Naive B cell (primary cell): ENCODE measurements at regions not wholly inside any gene's neighbourhood (a gene's known extent, or its start where the extent isn't known, plus 50 kb on each side); places are given as distances from the start of the nearest gene placed in this dataset.

Experiments used
- ATAC-seq, 2 donors: fragments of 150-1000 bp; cut with Tn5 transposase; 2 replicates each; pipeline ENCODE4 v1.10.0; 2021; ENCODE audit warnings: low read depth in 2 of 2, mild to moderate bottlenecking in 2 of 2, moderate library complexity in 2 of 2
- DNase-seq: peaks from one replicate; pipeline ENCODE4 v3.0.0; 2022
- H3K27ac Mint-ChIP-seq, 6 donors: one replicate each; pipeline ENCODE4 v1.8.0; 2020 to 2022; ENCODE audit warnings: mild to moderate bottlenecking in 6 of 6, mixed read lengths in 6 of 6, moderate library complexity in 5 of 6, inconsistent platforms in 2 of 6
- H3K27me3 Mint-ChIP-seq, 3 donors: one replicate each; pipeline ENCODE4 v1.8.0; 2021 to 2022; ENCODE audit warnings: mixed read lengths in 3 of 3, mild to moderate bottlenecking in 1 of 3
- H3K36me3 Mint-ChIP-seq, 2 donors: one replicate each; pipeline ENCODE4 v1.8.0; 2020 to 2022; ENCODE audit warnings: mixed read lengths in 2 of 2, inconsistent platforms in 1 of 2, mild to moderate bottlenecking in 1 of 2
- H3K4me1 Mint-ChIP-seq, 3 donors: one replicate each; pipeline ENCODE4 v1.8.0; 2020 to 2022; ENCODE audit warnings: mixed read lengths in 3 of 3, inconsistent platforms in 1 of 3, mild to moderate bottlenecking in 1 of 3, moderate library complexity in 1 of 3
- H3K4me3 Mint-ChIP-seq, 8 donors: one replicate each; pipeline ENCODE4 v1.8.0; 2020 to 2022; ENCODE audit warnings: mild to moderate bottlenecking in 8 of 8, mixed read lengths in 8 of 8, moderate library complexity in 8 of 8, inconsistent platforms in 2 of 8
- H3K9me3 Mint-ChIP-seq, 7 donors: one replicate each; pipeline ENCODE4 v1.8.0; 2020 to 2022; ENCODE audit warnings: mixed read lengths in 7 of 7, mild to moderate bottlenecking in 5 of 7, inconsistent platforms in 2 of 7, moderate library complexity in 1 of 7

DNA sequence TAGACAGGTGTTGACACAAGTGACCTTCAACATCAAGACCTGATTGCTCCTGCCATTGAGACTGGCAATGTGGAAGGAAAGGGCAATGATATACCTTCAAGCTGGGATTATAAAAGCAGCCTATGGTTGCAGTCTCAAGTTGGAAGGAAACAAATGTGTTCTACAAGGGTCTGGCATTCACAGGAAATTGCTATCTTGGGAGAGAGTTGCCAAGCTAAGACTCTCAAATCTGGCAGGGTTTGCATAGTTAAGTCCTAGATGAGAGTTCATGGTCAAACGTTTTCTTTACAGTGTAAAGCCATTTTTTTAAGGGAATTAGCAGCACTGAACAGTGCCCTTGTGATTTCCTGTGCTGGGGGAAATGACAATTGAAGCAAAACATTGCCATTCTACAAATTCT, 546.9 kb upstream of the CFAP20DC start:
- ATAC-seq (no peak), DNase-seq (no peak)
- H3K9me3 Mint-ChIP-seq: peaks cover 0 to 13% (median 4%) of the 10 kb centered on the region in 7 donors
- no peaks in the 10 kb centered on the region for H3K36me3 Mint-ChIP-seq
- H3K4me1 Mint-ChIP-seq: no peaks in the 10 kb centered on the region
- H3K27ac Mint-ChIP-seq: no peak overlapping the region
- H3K27me3 Mint-ChIP-seq: peaks cover 0 to 4% (median 3%) of the 10 kb centered on the region in 3 donors
- no peak overlapping the region for H3K4me3 Mint-ChIP-seq

DNA sequence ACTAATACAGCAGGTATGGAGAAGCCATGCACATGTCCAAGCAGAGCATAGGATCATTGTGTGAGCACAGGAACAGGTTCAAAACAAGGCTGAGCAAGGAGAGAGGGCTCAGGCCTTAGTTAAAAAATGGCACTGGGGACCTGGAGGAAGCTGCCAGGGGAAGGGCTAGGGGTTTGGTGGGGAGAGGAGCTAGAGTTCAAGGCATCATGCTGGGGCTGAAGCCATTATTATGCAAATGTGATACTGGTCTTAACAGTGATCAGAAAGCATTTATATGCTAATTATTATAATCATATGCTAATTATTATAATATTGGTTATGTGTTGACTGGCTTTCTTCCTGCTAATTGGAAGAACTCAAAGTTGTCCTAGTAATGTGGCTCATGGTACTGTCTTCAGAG, 546.0 kb upstream of the CFAP20DC start:
- peaks cover 0 to 4% (median 3%) of the 10 kb centered on the region in 3 donors for H3K27me3 Mint-ChIP-seq
- no peak for ATAC-seq
- no peaks in the 10 kb centered on the region for H3K36me3 Mint-ChIP-seq
- peaks cover 0 to 13% (median 4%) of the 10 kb centered on the region in 7 donors for H3K9me3 Mint-ChIP-seq
- no peak overlapping the region for H3K27ac Mint-ChIP-seq
- no peak for DNase-seq
- no peaks in the 10 kb centered on the region for H3K4me1 Mint-ChIP-seq
- H3K4me3 Mint-ChIP-seq: no peak overlapping the region

DNA sequence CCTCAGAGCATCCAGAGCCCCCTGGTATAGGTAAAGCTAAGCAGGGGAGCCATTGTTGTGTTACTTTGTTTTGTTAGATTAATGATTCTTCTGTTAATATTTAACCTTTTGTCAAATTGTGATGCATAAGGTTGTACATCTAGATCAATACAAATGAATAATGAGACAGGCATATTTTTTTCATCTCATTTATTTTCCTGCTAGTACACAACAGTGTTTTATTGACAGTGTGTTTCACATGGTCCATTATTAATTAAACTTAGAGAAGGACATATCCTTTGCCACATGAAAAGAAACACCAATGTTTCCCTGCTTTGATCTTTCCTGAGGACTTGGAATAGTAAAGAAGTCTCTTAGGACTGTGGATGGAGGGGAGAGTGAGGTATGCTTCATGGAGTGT, 543.6 kb upstream of the CFAP20DC start:
- peaks cover 0 to 4% (median 3%) of the 10 kb centered on the region in 3 donors for H3K27me3 Mint-ChIP-seq
- no peak overlapping the region for H3K27ac Mint-ChIP-seq
- H3K4me3 Mint-ChIP-seq: no peak overlapping the region
- no peaks in the 10 kb centered on the region for H3K4me1 Mint-ChIP-seq
- peaks cover 0 to under 1% of the 10 kb centered on the region in 2 donors for H3K36me3 Mint-ChIP-seq
- no peak for ATAC-seq
- peaks cover 1 to 15% (median 4%) of the 10 kb centered on the region in 7 donors for H3K9me3 Mint-ChIP-seq
- no peak for DNase-seq

DNA sequence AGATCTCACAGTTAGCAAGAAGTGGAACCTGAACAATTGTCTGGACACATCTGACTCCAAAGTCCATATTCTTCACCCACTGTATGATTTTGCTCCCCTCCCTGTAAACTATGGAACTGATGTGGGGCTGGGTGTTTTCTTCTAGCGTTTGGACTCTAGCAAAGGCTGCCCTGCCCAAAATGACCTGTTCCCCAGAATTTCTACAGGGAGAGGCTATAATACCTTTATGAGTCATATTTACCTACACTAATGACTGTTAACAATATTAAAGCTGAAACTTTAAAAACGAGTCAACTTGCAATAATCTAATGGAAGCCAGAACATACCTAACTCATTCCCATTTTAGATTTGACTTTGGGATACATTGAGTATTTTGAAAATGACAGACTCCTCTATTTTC, 531.2 kb upstream of the CFAP20DC start:
- Mint-ChIP-seq H3K36me3 (peaks cover 0 to 4% of the 10 kb centered on the region in 2 donors), H3K4me1 (no peaks in the 10 kb centered on the region), H3K27me3 (no peaks in the 10 kb centered on the region), H3K4me3 (no peak overlapping the region), H3K27ac (no peak overlapping the region), H3K9me3 (peaks cover 2 to 24% (median 4%) of the 10 kb centered on the region in 7 donors)
- DNase-seq (no peak), ATAC-seq (no peak)

DNA sequence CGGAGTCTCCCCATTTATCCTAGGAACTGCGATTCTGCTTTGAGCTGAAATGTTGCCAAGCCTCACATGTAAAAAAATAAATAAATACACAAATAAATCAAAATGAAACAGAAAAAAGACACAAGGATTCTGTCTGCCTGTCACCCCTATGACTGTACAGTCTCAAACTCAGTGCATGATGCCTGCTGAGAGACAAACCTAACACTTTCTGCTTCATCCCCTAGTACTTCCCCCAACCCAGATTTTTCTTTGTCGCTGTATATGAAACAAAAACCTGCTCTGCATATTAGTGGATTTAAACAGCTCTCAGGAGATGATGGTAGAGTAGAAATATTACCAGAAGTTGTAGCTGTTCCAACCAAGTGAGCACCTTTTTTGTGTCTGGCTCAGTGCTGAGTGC, 530.7 kb upstream of the CFAP20DC start:
- Mint-ChIP-seq H3K4me1 (no peaks in the 10 kb centered on the region), H3K27me3 (no peaks in the 10 kb centered on the region), H3K9me3 (peaks cover 0 to 19% (median 2%) of the 10 kb centered on the region in 7 donors), H3K4me3 (no peak overlapping the region), H3K27ac (no peak overlapping the region), H3K36me3 (no peaks in the 10 kb centered on the region)
- DNase-seq (no peak), ATAC-seq (no peak)

DNA sequence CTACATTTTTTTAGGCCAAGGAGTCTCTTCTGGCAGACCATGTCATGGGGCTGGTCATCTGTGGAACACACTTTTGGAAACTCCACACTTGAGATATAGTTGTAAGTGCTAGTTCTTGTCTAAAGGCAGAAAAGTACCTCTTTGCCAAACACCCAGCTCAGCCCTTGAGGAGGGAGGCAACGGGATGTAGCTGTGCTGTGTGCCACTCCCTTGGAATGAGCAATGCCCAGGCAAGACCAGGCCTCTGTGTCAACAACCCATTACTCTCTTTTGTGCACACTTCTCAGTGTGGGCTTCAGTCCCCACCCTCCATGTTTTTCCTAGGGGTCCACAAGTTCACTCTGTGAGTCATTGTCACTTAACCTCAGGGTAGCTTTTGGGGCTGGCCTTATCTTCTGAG, 528.3 kb upstream of the CFAP20DC start:
- Mint-ChIP-seq H3K9me3 (peaks cover 0 to 10% (median 0%) of the 10 kb centered on the region in 7 donors), H3K4me1 (peaks cover 0 to 2% (median 0%) of the 10 kb centered on the region in 3 donors), H3K27me3 (no peaks in the 10 kb centered on the region), H3K4me3 (no peak overlapping the region), H3K36me3 (no peaks in the 10 kb centered on the region), H3K27ac (peak overlapping the region in 1 of 6 donors; percentile 37)
- DNase-seq (no peak), ATAC-seq (no peak)

DNA sequence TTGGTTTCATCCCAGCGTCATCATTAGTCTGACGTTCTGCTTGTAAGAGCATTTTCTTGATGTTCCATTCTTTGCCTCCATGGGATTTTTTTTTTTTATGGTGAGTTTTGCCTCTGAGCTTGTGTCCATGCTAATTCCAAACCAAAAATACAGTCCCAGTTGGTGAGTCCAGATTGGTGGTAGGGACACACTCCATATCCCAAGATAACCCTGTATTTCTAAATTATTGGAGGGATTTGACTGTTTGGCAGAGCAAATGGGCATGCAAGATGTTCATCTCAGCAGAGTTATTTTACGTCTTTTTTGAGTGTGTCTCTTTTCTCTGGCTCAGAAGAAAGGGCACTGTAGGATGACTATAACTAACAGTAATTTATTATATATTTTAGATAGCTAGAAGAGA, 526.8 kb upstream of the CFAP20DC start:
- H3K4me3 Mint-ChIP-seq: no peak overlapping the region
- ATAC-seq: no peak
- no peak for DNase-seq
- H3K27ac Mint-ChIP-seq: no peak overlapping the region
- H3K36me3 Mint-ChIP-seq: no peaks in the 10 kb centered on the region
- no peaks in the 10 kb centered on the region for H3K9me3 Mint-ChIP-seq
- H3K4me1 Mint-ChIP-seq: peaks cover 0 to 2% (median 0%) of the 10 kb centered on the region in 3 donors
- H3K27me3 Mint-ChIP-seq: no peaks in the 10 kb centered on the region

DNA sequence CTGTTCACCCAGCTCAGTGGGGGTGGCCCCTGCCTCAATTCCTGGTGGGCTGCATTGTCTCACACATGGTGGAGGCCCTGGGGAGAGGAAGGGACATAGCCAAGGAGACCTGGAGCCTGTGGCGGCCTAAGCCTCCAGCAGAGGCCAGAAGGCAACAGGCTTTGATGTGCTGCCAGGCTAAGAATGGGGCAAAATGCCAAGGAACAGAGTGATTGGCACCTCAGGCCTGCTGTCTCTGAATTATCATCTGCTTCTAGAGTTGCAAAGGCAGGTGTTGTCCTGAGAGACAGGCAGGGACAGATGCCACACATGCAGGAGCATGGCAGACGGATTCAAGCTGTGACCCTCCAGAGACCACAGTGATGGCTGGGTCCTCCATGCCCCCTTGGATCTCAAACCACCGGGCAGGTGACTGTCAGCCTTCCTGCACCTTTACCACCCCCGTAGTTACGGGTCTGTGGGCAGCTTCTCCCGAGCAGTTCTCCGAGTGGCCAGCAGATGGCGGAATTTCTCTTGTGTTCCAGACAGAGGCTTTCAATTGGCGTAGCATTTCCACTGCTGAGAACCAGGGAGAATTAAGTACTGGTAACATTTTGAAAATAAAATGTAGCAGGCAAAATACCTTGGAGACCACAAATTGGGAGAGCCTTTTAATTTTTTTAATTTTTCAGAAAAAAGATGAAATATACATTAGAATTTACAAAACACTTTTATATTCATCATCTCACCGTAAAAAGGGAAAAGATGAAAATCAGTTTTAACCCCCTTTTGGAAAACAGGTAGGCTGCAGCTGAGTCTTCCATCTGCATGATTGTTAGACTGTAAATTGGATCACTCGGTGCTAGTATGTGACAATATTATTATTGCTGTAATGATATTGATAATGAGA, 525.5 kb upstream of the CFAP20DC start:
- H3K9me3 Mint-ChIP-seq: no peaks in the 10 kb centered on the region
- peaks cover 0 to 2% (median 0%) of the 10 kb centered on the region in 3 donors for H3K4me1 Mint-ChIP-seq
- no peak overlapping the region for H3K4me3 Mint-ChIP-seq
- H3K27ac Mint-ChIP-seq: peak overlapping the region in 1 of 6 donors; percentile 29
- DNase-seq (peak; percentile 65), ATAC-seq (peak; percentile 41 to 64)
- H3K27me3 Mint-ChIP-seq: no peaks in the 10 kb centered on the region
- no peaks in the 10 kb centered on the region for H3K36me3 Mint-ChIP-seq

DNA sequence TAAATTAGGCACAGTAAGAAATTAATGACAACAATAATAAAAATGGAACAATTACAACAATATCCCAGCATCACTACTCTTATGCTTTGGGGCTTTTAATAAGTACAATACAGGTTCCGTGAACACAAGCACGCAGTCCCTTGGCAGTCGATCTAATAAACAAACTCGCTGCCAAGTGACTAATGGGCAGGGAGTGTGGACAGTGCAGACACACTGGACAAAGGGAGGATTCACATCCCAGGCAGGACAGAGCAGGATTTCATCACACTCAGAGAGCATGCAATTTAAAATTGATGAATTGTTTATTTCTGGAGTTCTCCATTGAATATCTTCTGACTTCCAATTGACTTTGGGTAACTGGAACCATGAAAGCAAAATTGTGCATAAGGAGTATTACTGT, 524.1 kb upstream of the CFAP20DC start:
- Mint-ChIP-seq H3K4me1 (peaks cover 0 to 2% (median 0%) of the 10 kb centered on the region in 3 donors), H3K4me3 (no peak overlapping the region), H3K27ac (no peak overlapping the region), H3K27me3 (no peaks in the 10 kb centered on the region), H3K9me3 (no peaks in the 10 kb centered on the region), H3K36me3 (no peaks in the 10 kb centered on the region)
- DNase-seq (no peak), ATAC-seq (no peak)

DNA sequence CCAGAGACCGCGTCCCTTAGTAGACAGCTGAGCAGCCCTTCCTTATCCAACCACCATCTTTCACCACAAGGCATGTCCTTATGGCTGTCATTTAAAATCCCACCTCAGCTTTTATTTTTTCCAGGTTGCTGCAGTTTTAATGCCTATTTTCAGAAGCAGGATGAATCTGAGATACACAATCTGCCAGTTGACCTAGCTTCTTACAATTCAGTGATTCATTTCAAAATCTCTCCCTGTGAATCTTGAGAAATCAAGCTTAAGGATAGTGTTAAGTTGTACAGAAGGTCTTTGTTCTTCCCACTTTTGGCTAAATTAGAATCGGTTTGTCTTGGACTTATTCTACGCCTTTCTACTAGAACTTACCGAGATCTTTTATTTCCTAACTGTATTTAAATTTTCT, 522.3 kb upstream of the CFAP20DC start:
- H3K27ac Mint-ChIP-seq: no peak overlapping the region
- no peak for DNase-seq
- no peaks in the 10 kb centered on the region for H3K27me3 Mint-ChIP-seq
- no peaks in the 10 kb centered on the region for H3K36me3 Mint-ChIP-seq
- H3K9me3 Mint-ChIP-seq: no peaks in the 10 kb centered on the region
- ATAC-seq: no peak
- H3K4me1 Mint-ChIP-seq: peaks cover 0 to 2% (median 0%) of the 10 kb centered on the region in 3 donors
- no peak overlapping the region for H3K4me3 Mint-ChIP-seq

DNA sequence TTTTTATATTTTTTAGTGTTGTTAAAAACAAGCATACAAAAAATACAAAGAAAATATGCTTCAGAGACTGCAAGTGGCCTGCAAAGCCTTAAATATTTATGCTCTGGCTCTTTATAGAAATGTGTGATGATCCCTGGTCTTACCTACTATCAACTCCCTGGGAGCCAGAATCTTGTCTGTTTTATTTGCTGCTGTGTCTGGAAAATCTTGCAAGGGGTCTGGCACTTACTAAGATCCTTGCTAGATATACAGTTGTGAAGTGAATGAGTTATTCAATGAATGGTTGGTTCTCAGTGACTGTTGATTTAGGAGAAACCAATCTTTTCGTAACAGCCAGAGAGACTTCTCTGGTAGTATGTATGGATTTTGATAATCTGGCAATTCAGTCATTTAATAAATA, 521.0 kb upstream of the CFAP20DC start:
- Mint-ChIP-seq H3K27me3 (no peaks in the 10 kb centered on the region), H3K4me3 (no peak overlapping the region), H3K4me1 (peaks cover 0 to 2% (median 0%) of the 10 kb centered on the region in 3 donors), H3K9me3 (no peaks in the 10 kb centered on the region), H3K36me3 (no peaks in the 10 kb centered on the region), H3K27ac (no peak overlapping the region)
- ATAC-seq (no peak), DNase-seq (no peak)

DNA sequence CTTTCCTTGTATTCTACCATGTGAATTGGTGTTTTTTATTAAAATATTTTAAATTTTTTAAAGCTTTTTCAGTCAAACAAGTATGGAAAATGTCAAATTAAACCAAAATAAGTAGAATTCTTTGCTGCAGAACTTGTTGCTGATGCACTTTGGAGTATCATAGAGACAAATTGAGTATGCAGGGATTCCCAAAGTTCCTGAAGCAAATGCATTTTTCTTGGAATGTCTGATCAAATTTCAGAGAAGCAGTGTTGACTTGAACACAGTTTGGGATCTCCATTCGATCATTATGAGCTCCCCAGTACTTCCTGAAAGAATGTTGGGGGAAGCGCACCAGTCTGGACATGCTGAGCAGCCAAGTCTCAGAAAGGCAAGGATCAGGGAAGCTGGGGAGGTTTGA, 517.8 kb upstream of the CFAP20DC start:
- Mint-ChIP-seq H3K27ac (no peak overlapping the region), H3K27me3 (no peaks in the 10 kb centered on the region), H3K4me1 (no peaks in the 10 kb centered on the region), H3K36me3 (no peaks in the 10 kb centered on the region), H3K9me3 (no peaks in the 10 kb centered on the region), H3K4me3 (no peak overlapping the region)
- no peak for DNase-seq
- ATAC-seq: no peak

DNA sequence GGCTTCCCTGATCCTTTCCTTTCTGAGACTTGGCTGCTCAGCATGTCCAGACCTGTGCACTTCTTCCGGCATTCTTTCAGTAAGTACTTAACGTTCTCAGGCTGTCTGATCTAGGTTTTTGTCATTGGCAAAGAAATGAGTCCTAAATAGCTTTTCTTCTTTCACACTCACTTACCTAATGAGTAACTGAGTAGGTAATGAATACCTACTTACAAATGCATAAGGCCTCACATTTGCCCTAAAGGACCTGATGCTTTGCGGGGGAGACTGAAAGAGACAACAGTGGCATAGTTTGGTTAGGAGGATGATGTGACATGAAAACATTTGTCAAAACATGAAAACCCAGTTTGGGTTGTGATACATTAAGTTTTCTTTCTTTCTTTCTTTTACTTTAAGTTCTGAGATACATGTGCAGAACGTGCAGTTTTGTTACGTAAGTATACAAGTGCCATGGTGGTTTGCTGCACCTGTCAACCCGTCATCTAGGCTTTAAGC, 516.7 kb upstream of the CFAP20DC start:
- no peaks in the 10 kb centered on the region for H3K9me3 Mint-ChIP-seq
- H3K27ac Mint-ChIP-seq: no peak overlapping the region
- no peak for ATAC-seq
- no peaks in the 10 kb centered on the region for H3K4me1 Mint-ChIP-seq
- no peaks in the 10 kb centered on the region for H3K27me3 Mint-ChIP-seq
- H3K4me3 Mint-ChIP-seq: peak overlapping the region in 1 of 8 donors; percentile 2
- no peak for DNase-seq
- H3K36me3 Mint-ChIP-seq: no peaks in the 10 kb centered on the region

DNA sequence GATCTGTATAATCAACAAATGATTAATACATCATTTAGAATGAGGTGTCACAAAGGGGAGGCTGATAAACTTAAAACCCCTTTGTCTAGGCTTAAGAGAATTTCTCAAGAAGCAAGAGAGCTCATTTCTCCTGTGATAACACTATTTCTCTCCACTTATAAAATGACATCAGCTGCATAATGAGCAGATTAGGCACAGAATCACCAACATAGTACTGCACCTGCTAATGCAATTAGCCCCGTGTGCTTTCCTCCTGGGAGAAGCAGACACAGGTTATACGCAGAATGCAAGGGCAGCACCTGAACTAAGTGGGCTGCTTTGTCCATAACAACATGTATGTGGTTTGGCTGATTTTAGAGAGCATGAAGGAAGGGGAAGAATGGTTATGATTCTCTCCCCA, 515.3 kb upstream of the CFAP20DC start:
- Mint-ChIP-seq H3K4me3 (no peak overlapping the region), H3K27ac (no peak overlapping the region), H3K27me3 (no peaks in the 10 kb centered on the region), H3K9me3 (no peaks in the 10 kb centered on the region), H3K36me3 (no peaks in the 10 kb centered on the region), H3K4me1 (no peaks in the 10 kb centered on the region)
- DNase-seq: no peak
- ATAC-seq: no peak
